Osteocyte (in vitro differentiated cells): ENCODE measurements at regions not wholly inside any gene's neighbourhood (a gene's known extent, or its start where the extent isn't known, plus 50 kb on each side); places are given as distances from the start of the nearest gene placed in this dataset.

Experiments
- DNase-seq: peaks from one replicate; pipeline ENCODE4 v3.0.0; 2021; ENCODE audit warnings: mixed read lengths; ENCODE audit not compliant: unreplicated experiment; ENCODE audit errors: extremely low spot score
- H3K27ac Mint-ChIP-seq: one replicate; pipeline ENCODE4 v1.8.0; 2021; ENCODE audit warnings: mild to moderate bottlenecking, mixed read lengths; ENCODE audit not compliant: unreplicated experiment
- H3K27me3 Mint-ChIP-seq: one replicate; pipeline ENCODE4 v1.8.0; 2021; ENCODE audit warnings: mixed read lengths; ENCODE audit not compliant: unreplicated experiment
- H3K36me3 Mint-ChIP-seq: one replicate; pipeline ENCODE4 v1.8.0; 2021; ENCODE audit warnings: mixed read lengths; ENCODE audit not compliant: unreplicated experiment
- H3K4me1 Mint-ChIP-seq: one replicate; pipeline ENCODE4 v1.8.0; 2021; ENCODE audit warnings: mixed read lengths; ENCODE audit not compliant: unreplicated experiment
- H3K4me3 Mint-ChIP-seq: one replicate; pipeline ENCODE4 v1.8.0; 2021; ENCODE audit warnings: mild to moderate bottlenecking, moderate library complexity, mixed read lengths; ENCODE audit not compliant: unreplicated experiment
- H3K9me3 Mint-ChIP-seq: one replicate; pipeline ENCODE4 v1.8.0; 2021; ENCODE audit warnings: mixed read lengths; ENCODE audit not compliant: unreplicated experiment
- TF ChIP-seq, protein P1 (sequence below): fragments of 200-600 bp; sonication (generic); IDR thresholded peaks from 2 replicates; pipeline ENCODE4 v1.5.0; 2021; ENCODE audit warnings: antibody characterized with exemption, mild to moderate bottlenecking, moderate library complexity

DNA sequence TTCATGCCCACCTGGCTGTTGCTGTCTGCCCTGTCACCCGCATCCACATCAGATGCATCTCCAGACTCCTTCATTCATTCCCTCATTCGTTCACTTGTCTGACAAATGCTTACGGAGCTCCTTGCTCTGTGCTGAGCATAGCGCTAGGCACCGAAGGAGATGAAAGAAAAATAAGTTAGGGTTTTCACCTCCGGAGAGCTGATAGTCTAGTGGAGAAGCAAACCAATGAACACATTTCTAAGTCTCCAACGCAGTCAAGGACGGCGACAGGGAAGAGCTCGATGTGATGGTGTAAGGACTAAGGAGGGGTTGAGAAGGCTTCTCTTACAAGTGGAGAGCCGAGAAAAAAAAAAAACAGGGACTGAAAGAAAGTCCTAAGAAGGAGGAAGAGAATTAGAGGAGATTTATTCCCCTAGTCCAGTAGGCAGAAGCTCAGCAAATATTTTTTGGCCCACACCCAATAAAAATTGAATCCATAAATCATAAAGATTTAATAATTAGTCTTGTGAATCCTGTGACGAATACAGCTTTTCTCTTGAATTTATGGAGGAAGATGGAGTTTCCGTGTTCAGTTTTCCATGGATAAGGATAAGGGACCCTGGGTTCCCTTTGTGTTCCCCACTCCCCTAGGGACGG, 127.2 kb upstream of the DLG1 start:
- H3K27me3 Mint-ChIP-seq: no peaks in the 10 kb centered on the region
- H3K4me1 Mint-ChIP-seq: peaks cover 53% of the 10 kb centered on the region
- H3K9me3 Mint-ChIP-seq: no peaks in the 10 kb centered on the region
- H3K27ac Mint-ChIP-seq: peak overlapping the region; percentile 25
- TF ChIP-seq, protein P1, sequence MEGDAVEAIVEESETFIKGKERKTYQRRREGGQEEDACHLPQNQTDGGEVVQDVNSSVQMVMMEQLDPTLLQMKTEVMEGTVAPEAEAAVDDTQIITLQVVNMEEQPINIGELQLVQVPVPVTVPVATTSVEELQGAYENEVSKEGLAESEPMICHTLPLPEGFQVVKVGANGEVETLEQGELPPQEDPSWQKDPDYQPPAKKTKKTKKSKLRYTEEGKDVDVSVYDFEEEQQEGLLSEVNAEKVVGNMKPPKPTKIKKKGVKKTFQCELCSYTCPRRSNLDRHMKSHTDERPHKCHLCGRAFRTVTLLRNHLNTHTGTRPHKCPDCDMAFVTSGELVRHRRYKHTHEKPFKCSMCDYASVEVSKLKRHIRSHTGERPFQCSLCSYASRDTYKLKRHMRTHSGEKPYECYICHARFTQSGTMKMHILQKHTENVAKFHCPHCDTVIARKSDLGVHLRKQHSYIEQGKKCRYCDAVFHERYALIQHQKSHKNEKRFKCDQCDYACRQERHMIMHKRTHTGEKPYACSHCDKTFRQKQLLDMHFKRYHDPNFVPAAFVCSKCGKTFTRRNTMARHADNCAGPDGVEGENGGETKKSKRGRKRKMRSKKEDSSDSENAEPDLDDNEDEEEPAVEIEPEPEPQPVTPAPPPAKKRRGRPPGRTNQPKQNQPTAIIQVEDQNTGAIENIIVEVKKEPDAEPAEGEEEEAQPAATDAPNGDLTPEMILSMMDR: no peak
- H3K36me3 Mint-ChIP-seq: no peaks in the 10 kb centered on the region
- no peak for DNase-seq
- H3K4me3 Mint-ChIP-seq: no peak overlapping the region

DNA sequence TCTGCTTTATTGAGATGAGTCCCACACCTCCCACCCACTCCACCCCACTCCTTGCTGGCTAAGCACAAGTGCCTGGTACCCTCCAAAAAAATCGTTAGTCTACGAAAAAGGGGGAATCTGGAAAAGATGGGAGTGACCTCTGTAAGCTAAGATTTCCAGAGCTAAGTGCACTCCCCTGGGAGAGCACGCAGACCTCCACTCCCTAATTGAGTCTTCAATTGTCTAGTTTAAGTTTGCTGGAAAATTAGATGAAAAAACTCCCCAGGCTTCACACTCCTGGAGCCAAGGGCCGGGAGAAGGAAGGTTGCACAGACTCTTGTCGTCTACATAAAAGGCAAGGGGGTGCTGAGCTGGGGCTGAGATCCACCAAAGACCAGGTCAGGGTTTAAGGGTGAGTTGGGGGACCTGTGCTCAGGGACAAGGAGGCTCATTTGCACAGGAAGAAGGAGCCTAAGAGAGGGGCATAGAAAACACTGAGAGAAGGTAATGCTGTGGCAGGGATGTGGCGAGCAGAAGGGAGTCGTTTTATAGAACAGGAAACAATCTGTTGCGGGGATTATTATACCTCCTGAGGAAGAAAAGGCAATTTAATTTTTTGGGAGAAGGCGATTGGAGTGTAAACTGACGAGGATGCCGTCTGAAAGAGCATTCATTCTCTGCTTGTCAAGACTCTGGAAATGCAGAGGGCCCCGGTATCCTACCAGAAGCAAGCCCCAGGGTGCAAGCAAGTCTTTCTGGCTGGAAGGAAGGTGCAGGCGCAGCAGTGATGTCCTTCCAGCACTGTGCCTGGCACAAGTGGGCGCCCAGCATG, 126.5 kb upstream of the DLG1 start:
- TF ChIP-seq, protein P1: no peak
- Mint-ChIP-seq H3K4me1 (peaks cover 54% of the 10 kb centered on the region), H3K27ac (no peak overlapping the region), H3K36me3 (no peaks in the 10 kb centered on the region), H3K27me3 (no peaks in the 10 kb centered on the region), H3K4me3 (no peak overlapping the region), H3K9me3 (no peaks in the 10 kb centered on the region)
- DNase-seq: no peak

DNA sequence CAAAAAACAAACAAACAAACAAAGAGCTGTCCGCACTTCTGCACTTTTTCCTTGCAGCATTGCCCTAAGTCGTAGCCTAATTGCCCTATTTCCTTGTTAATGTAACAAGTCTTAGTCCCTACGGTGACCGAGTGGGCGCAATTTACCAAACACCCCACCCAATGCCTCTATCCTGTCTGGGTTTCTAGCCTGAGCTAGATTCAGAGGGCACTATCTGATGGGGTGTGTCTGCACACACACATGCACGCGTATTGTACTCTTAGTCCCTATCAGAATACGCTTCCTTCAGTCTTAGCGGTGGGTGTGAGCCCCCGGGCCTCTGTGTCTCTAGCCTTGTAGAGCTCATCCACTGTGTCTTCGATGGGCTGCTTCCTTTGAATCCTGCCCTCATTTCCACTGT, 125.9 kb upstream of the DLG1 start:
- Mint-ChIP-seq H3K27ac (no peak overlapping the region), H3K36me3 (no peaks in the 10 kb centered on the region), H3K27me3 (no peaks in the 10 kb centered on the region), H3K4me1 (peaks cover 51% of the 10 kb centered on the region), H3K9me3 (no peaks in the 10 kb centered on the region), H3K4me3 (no peak overlapping the region)
- TF ChIP-seq, protein P1: no peak
- no peak for DNase-seq

DNA sequence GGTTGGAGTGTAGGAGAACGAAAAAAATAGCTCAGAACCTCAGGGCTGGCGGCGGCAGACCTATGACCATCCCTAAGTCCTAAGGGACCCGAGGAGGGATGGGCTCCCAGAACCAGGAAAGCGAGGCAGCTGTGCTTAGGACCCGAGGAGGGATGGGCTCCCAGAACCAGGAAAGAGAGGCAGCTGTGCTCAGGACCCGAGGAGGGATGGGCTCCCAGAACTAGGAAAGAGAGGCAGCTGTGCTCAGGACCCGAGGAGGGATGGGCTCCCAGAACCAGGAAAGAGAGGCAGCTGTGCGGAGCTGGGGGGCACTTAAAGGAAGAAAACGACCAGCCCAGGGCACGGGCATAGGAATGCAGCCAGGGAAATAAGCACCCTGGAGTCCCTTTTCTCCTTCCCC, 125.0 kb upstream of the DLG1 start:
- H3K9me3 Mint-ChIP-seq: no peaks in the 10 kb centered on the region
- no peaks in the 10 kb centered on the region for H3K36me3 Mint-ChIP-seq
- H3K4me1 Mint-ChIP-seq: peaks cover 42% of the 10 kb centered on the region
- no peak for DNase-seq
- H3K27ac Mint-ChIP-seq: no peak overlapping the region
- H3K4me3 Mint-ChIP-seq: no peak overlapping the region
- peaks cover 3% of the 10 kb centered on the region for H3K27me3 Mint-ChIP-seq
- TF ChIP-seq, protein P1: no peak

DNA sequence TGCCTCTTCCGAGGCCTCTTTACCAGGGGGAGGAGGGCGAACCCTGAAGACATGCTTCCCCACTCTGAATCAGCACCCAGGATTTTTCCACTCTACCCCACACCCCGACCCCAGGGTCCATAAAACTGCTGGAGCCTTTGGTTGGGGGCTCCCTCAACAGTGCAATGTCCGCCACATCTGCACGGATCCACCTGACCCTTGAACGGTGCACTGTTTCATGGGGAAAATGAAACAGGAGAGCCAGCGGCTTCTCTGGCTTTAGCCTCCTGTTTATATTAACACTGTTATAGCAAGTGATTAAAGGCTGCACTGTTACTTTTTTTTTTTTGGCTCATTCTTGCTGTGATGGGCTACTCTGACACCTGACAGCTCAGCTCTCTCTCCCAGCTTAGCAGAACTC, 124.1 kb upstream of the DLG1 start:
- Mint-ChIP-seq H3K36me3 (no peaks in the 10 kb centered on the region), H3K4me1 (peaks cover 35% of the 10 kb centered on the region), H3K27me3 (peaks cover 3% of the 10 kb centered on the region), H3K4me3 (no peak overlapping the region), H3K27ac (no peak overlapping the region), H3K9me3 (no peaks in the 10 kb centered on the region)
- no peak for DNase-seq
- TF ChIP-seq, protein P1: no peak
